ENCODE measurements at regions not wholly inside any gene's neighbourhood (a gene's known extent, or its start where the extent isn't known, plus 50 kb on each side); places are given as distances from the start of the nearest gene placed in this dataset.

- H2BK15ac ChIP-seq (ENCODE audit: low read depth, low read length) = no peak overlapping the region
- Mint-ChIP-seq H3K9me3 (no peaks in the 10 kb centered on the region; a peak in 1 of 5 replicates), H3K27me3 (ENCODE audit: low read depth) (peaks cover 49% of the 10 kb centered on the region), H3K27ac (no peak overlapping the region), H3K36me3 (ENCODE audit: insufficient read depth in 1 of 3, low read depth in 3 of 3) (no peaks in the 10 kb centered on the region), H3K4me1 (peaks cover 6 to 12% of the 10 kb centered on the region in 2 experiments), H3K4me3 (no peak overlapping the region)
- H3K18ac ChIP-seq (ENCODE audit: insufficient read length, low read depth, low read length) = no peak overlapping the region
- WGBS (ENCODE audit: extremely low coverage, insufficient read length, low lambda C conversion rate) = no CpG with 5 or more reads among the region's 2 CpGs
- no peak overlapping the region for H4K91ac ChIP-seq (ENCODE audit: insufficient read length, low read depth, low read length)
- no peaks in the 10 kb centered on the region for H3K79me1 ChIP-seq (ENCODE audit: insufficient read depth, low read depth, low read length, poor library complexity, severe bottlenecking)
- no peak overlapping the region for H3K14ac ChIP-seq (ENCODE audit: insufficient read depth, low read length)
- H2AFZ ChIP-seq (ENCODE audit: low read length) = no peak overlapping the region
- no peaks in the 10 kb centered on the region for H3K23me2 ChIP-seq (ENCODE audit: insufficient read length, low read depth, low read length, poor library complexity, severe bottlenecking)
- no peaks in the 10 kb centered on the region for H3K79me2 ChIP-seq (ENCODE audit: insufficient read depth, low read length)
- no peak overlapping the region for H3K23ac ChIP-seq (ENCODE audit: insufficient read length, low read depth, low read length)
- H2AK5ac ChIP-seq (ENCODE audit: insufficient read length, low read length) = no peak overlapping the region
- H4K20me1 ChIP-seq (ENCODE audit: control insufficient read depth, insufficient read depth, insufficient read length) = no peaks in the 10 kb centered on the region
- no peak overlapping the region for H3K56ac ChIP-seq (ENCODE audit: insufficient read length, low read depth, low read length)
- H2BK5ac ChIP-seq (ENCODE audit: insufficient read length, low read length) = no peak overlapping the region
- no peak overlapping the region for H3K9ac ChIP-seq (ENCODE audit: extremely low read depth, insufficient read length, low read length)
- no peak for TF ChIP-seq CTCF (conservative IDR thresholded peaks at IDR 0.05)
- no peak overlapping the region for H2BK120ac ChIP-seq (ENCODE audit: low read depth, low read length, poor library complexity, severe bottlenecking)
- no peaks in the 10 kb centered on the region for H3K9me3 ChIP-seq (ENCODE audit: control insufficient read depth, low read depth, low read length)
- H4K8ac ChIP-seq (replicated peaks; ENCODE audit: insufficient read length, low read depth, low read length) = no peak overlapping the region
- no peak overlapping the region for H2BK20ac ChIP-seq (ENCODE audit: low read depth, low read length, poor library complexity, severe bottlenecking)
- no peak overlapping the region for H2BK12ac ChIP-seq (ENCODE audit: insufficient read length, low read depth, low read length)
- H3K27me3 ChIP-seq (ENCODE audit: insufficient read depth, low read length) = peaks cover 1% of the 10 kb centered on the region; the same call in 1 of the 2 replicates
- no peak overlapping the region for H4K5ac ChIP-seq (ENCODE audit: insufficient read length, low read depth, low read length)
- H3T11ph ChIP-seq (ENCODE audit: low read length) = no peak overlapping the region
- H3K27ac ChIP-seq (ENCODE audit: insufficient read length, low read depth, low read length) = no peak overlapping the region
- DNase-seq = no peak
- H3K4me2 ChIP-seq (ENCODE audit: insufficient read depth, insufficient read length, low read length) = no peak overlapping the region
- H3K4ac ChIP-seq (ENCODE audit: low read depth, low read length) = no peak overlapping the region
- peaks cover 2% of the 10 kb centered on the region; the same call in 1 of the 2 replicates for H3K4me1 ChIP-seq (ENCODE audit: insufficient read depth, low read length)
These were observed 115.6 kb downstream of the ZNF281 start for GRCh38 chr1:200294241-200294640.

Data from H9 (cell line).